Colonic mucosa (tissue), 4 donors: ENCODE measurements at regions not wholly inside any gene's neighbourhood (a gene's known extent, or its start where the extent isn't known, plus 50 kb on each side); places are given as distances from the start of the nearest gene placed in this dataset.
A peak's percentile ranks its signal among the peaks of the same experiment; 100 is the strongest.

Experiments used
- DNase-seq: peaks from one replicate; pipeline ENCODE4 v3.0.0-alpha.2; 2020
- H3K27ac ChIP-seq: fragments of 200-600 bp; one replicate; pipeline ENCODE4 v1.8.0; 2021
- H3K27me3 ChIP-seq: fragments of 200-600 bp; one replicate; pipeline ENCODE4 v1.8.0; 2021
- H3K36me3 ChIP-seq: fragments of 200-600 bp; one replicate; pipeline ENCODE4 v1.8.0; 2021
- H3K4me1 ChIP-seq: fragments of 200-600 bp; one replicate; pipeline ENCODE4 v1.8.0; 2021; ENCODE audit warnings: mild to moderate bottlenecking
- H3K4me3 ChIP-seq: fragments of 200-600 bp; one replicate; pipeline ENCODE4 v1.8.0; 2021
- H3K9ac ChIP-seq, 2 donors: one replicate each; pipeline ENCODE4 v1.7.0; 2013; ENCODE audit warnings: control low read depth in 2 of 2, low read depth in 2 of 2, low read length in 2 of 2
- H3K9me3 ChIP-seq: fragments of 200-600 bp; one replicate; pipeline ENCODE4 v1.8.0; 2021
- CTCF ChIP-seq: fragments of 200-600 bp; IDR thresholded peaks from one replicate; pipeline ENCODE4 v1.8.0; 2022; ENCODE audit warnings: antibody characterized with exemption, mild to moderate bottlenecking
- intact Hi-C: fragments of 100-400 bp; cut with DNase I; formaldehyde crosslinking; loops from one replicate; pipeline ENCODE4 v1.14.1; 2022
- donor health status: healthy.
- donor health status: DM: no; HTN: no; CAD: no.
- donor health status: DM: no; HTN: no; CAD: no.

GRCh38 chrX:118212817-118213183 lies 96.2 kb upstream of the KLHL13 start:
- no peak for DNase-seq
- intact Hi-C loops = no loop called here

GRCh38 chrX:118215346-118215745 lies 98.7 kb upstream of the KLHL13 start:
- no peaks in the 10 kb centered on the region for H3K4me1 ChIP-seq
- no peak overlapping the region for H3K4me3 ChIP-seq
- H3K9me3 ChIP-seq = no peaks in the 10 kb centered on the region
- intact Hi-C loops = no loop called here
- no peak overlapping the region for H3K27ac ChIP-seq
- DNase-seq = no peak
- no peaks in the 10 kb centered on the region for H3K27me3 ChIP-seq
- no peak overlapping the region for H3K9ac ChIP-seq
- no peak for TF ChIP-seq CTCF
- H3K36me3 ChIP-seq = no peaks in the 10 kb centered on the region

More at GRCh38 chrX:118212817-118213183, 96.2 kb upstream of the KLHL13 start:
- H3K4me3 ChIP-seq = no peak overlapping the region
- no peaks in the 10 kb centered on the region for H3K27me3 ChIP-seq
- TF ChIP-seq CTCF = no peak
- no peaks in the 10 kb centered on the region for H3K36me3 ChIP-seq
- no peaks in the 10 kb centered on the region for H3K4me1 ChIP-seq
- no peaks in the 10 kb centered on the region for H3K9me3 ChIP-seq
- H3K9ac ChIP-seq = no peak overlapping the region
- no peak overlapping the region for H3K27ac ChIP-seq

GRCh38 chrX:118216087-118216486 lies 99.5 kb upstream of the KLHL13 start:
- no peak for DNase-seq
- Histone ChIP-seq H3K27ac (no peak overlapping the region), H3K9ac (no peak overlapping the region), H3K4me3 (no peak overlapping the region), H3K4me1 (no peaks in the 10 kb centered on the region), H3K36me3 (no peaks in the 10 kb centered on the region), H3K9me3 (no peaks in the 10 kb centered on the region), H3K27me3 (no peaks in the 10 kb centered on the region)
- intact Hi-C loops = no loop called here
- TF ChIP-seq CTCF = no peak

- no peak for TF ChIP-seq CTCF
- no peaks in the 10 kb centered on the region for H3K27me3 ChIP-seq
- H3K9me3 ChIP-seq = no peaks in the 10 kb centered on the region
- H3K36me3 ChIP-seq = no peaks in the 10 kb centered on the region
- no peak overlapping the region for H3K27ac ChIP-seq
- intact Hi-C loops = no loop called here
- no peaks in the 10 kb centered on the region for H3K4me1 ChIP-seq
- peak; percentile 60 for DNase-seq
- H3K4me3 ChIP-seq = no peak overlapping the region
- H3K9ac ChIP-seq = no peak overlapping the region
Observed at GRCh38 chrX:118216509-118216908, 99.9 kb upstream of the KLHL13 start.

GRCh38 chrX:118218079-118218478 lies 101.5 kb upstream of the KLHL13 start:
- no peak for DNase-seq
- Histone ChIP-seq H3K27ac (no peak overlapping the region), H3K9ac (no peak overlapping the region), H3K27me3 (peaks cover 5% of the 10 kb centered on the region), H3K36me3 (no peaks in the 10 kb centered on the region), H3K4me3 (no peak overlapping the region), H3K4me1 (no peaks in the 10 kb centered on the region), H3K9me3 (no peaks in the 10 kb centered on the region)
- intact Hi-C loops = no loop called here
- no peak for TF ChIP-seq CTCF

- H3K4me3 ChIP-seq = no peak overlapping the region
- intact Hi-C loops = no loop called here
- no peak for DNase-seq
Observed at GRCh38 chrX:118218940-118219339, 102.3 kb upstream of the KLHL13 start.

More at GRCh38 chrX:118218940-118219339, 102.3 kb upstream of the KLHL13 start:
- Histone ChIP-seq H3K9ac (no peak overlapping the region), H3K27ac (no peak overlapping the region), H3K9me3 (no peaks in the 10 kb centered on the region), H3K27me3 (peaks cover 5% of the 10 kb centered on the region), H3K36me3 (no peaks in the 10 kb centered on the region), H3K4me1 (no peaks in the 10 kb centered on the region)
- no peak for TF ChIP-seq CTCF
